GM12878 (cell line): ENCODE measurements at regions not wholly inside any gene's neighbourhood (a gene's known extent, or its start where the extent isn't known, plus 50 kb on each side); places are given as distances from the start of the nearest gene placed in this dataset.

ENCODE experiments used
- ATAC-seq: fragments of 200-7000 bp; cut with Tn5 transposase; 3 replicates; pipeline ENCODE4 v1.9.1; 2020; ENCODE audit warnings: mild to moderate bottlenecking, moderate library complexity
- BruUV-seq: library from RNA; stranded (reverse); fragments of 400-500 nt; replicated peaks from 2 replicates; lab custom pipeline; 2021; lab: Mats Ljungman, UMichigan
- CTCF ChIA-PET: fragments of 300-600 bp; sonication (Branson Sonifier 250); formaldehyde crosslinking; extraction: SDS; loops from one replicate; lab custom pipeline; 2021; ENCODE audit warnings: inconsistent platforms; lab: Yijun Ruan, JAX
- POLR2A ChIA-PET: fragments of 350-600 bp; formaldehyde crosslinking; extraction: SDS; loops from one replicate; lab custom pipeline; 2021; ENCODE audit warnings: inconsistent platforms; lab: Charles Lee
- RAD21 ChIA-PET: fragments of 300-600 bp; sonication (Branson Sonifier 250); formaldehyde crosslinking; loops from one replicate; lab custom pipeline; 2023; ENCODE audit warnings: antibody characterized with exemption; ENCODE audit not compliant: unreplicated experiment; lab: Charles Lee
- SMC1A ChIA-PET: fragments of 300-600 bp; sonication (Branson Sonifier 250); formaldehyde crosslinking; loops from one replicate; lab custom pipeline; 2023; ENCODE audit not compliant: unreplicated experiment, uncharacterized antibody; lab: Charles Lee
- DNase-seq: peaks from one replicate; pipeline ENCODE4 v3.0.0-alpha.2; 2011; ENCODE audit warnings: low read depth, low spot score
- FAIRE-seq: peaks from 3 replicates; lab custom pipeline; 2011; peaks lifted over from hg19 to GRCh38; lab: Jason Lieb, UNC
- H2AFZ ChIP-seq: 2 replicates; pipeline ENCODE4 v1.6.0; 2011; ENCODE audit warnings: low read depth, low read length, control low read depth; ENCODE audit not compliant: control insufficient read depth
- H3K27ac ChIP-seq: 2 replicates; pipeline ENCODE4 v1.5.1; 2011; ENCODE audit warnings: control low read depth; ENCODE audit not compliant: control insufficient read depth, insufficient read depth
- H3K27me3 ChIP-seq, 2 experiments: replicated peaks in 1 of 2; 2 replicates each; pipeline versions ENCODE4 v1.6.0 to v1.6.1; 2011; ENCODE audit warnings: low read length in 1 of 2; ENCODE audit not compliant: control insufficient read depth in 2 of 2, insufficient read depth in 2 of 2
- H3K36me3 ChIP-seq, 2 experiments: 2 replicates each; pipeline ENCODE4 v1.5.1; 2011; ENCODE audit warnings: low read length in 1 of 2; ENCODE audit not compliant: control insufficient read depth in 2 of 2, insufficient read depth in 2 of 2
- H3K4me1 ChIP-seq: 2 replicates; pipeline ENCODE4 v1.6.1; 2011; ENCODE audit warnings: mild to moderate bottlenecking, low read length, moderate library complexity, mixed read lengths; ENCODE audit not compliant: control insufficient read depth, insufficient read depth
- H3K4me2 ChIP-seq: 2 replicates; pipeline ENCODE4 v1.6.0; 2011; ENCODE audit warnings: control low read depth; ENCODE audit not compliant: control insufficient read depth, insufficient read depth
- H3K4me3 ChIP-seq: fragments of 200-600 bp; sonication (generic); 2 replicates; pipeline ENCODE4 v1.5.1; 2016
- H3K79me2 ChIP-seq: 2 replicates; pipeline ENCODE4 v1.6.0; 2011; ENCODE audit warnings: low read length; ENCODE audit not compliant: control insufficient read depth, insufficient read depth
- H3K9ac ChIP-seq: 2 replicates; pipeline ENCODE4 v1.8.0; 2011; ENCODE audit warnings: low read length, control low read depth, mixed read lengths; ENCODE audit not compliant: control insufficient read depth, insufficient read depth
- H3K9me3 ChIP-seq: replicated peaks from 3 replicates; pipeline ENCODE4 v1.5.1; 2011; ENCODE audit warnings: mild to moderate bottlenecking, low read length; ENCODE audit not compliant: control insufficient read depth, insufficient read depth
- H4K20me1 ChIP-seq: 2 replicates; pipeline ENCODE4 v1.6.0; 2011; ENCODE audit not compliant: control insufficient read depth, insufficient read depth
- ASH2L ChIP-seq: fragments of 300-600, 200-600 bp; sonication (generic); IDR thresholded peaks from 2 replicates; pipeline ENCODE4 v1.6.1; 2017; ENCODE audit warnings: low read depth, mild to moderate bottlenecking, borderline replicate concordance
- BHLHE40 ChIP-seq, 2 experiments: fragments of 450-650 bp in 1 of 2; IDR thresholded peaks; 2 replicates each; pipeline ENCODE4 v1.6.1; 2011 to 2017; ENCODE audit warnings: low read depth in 2 of 2, borderline replicate concordance in 1 of 2, improper control_type of control experiment in 1 of 2, low read length in 1 of 2, mild to moderate bottlenecking in 1 of 2
- BRCA1 ChIP-seq: IDR thresholded peaks from 2 replicates; pipeline ENCODE4 v1.6.1; 2011; ENCODE audit warnings: low read depth, low read length, improper control_type of control experiment
- CEBPB ChIP-seq, 2 experiments: fragments of 150-350 bp in 1 of 2; IDR thresholded peaks; 2 replicates each; pipeline ENCODE4 v1.6.1; 2012 to 2014; ENCODE audit warnings: low read depth in 2 of 2, low read length in 2 of 2, borderline replicate concordance in 1 of 2, inconsistent platforms in 1 of 2
- CHD4 ChIP-seq: fragments of 200-600 bp; sonication (generic); IDR thresholded peaks from 2 replicates; pipeline ENCODE4 v1.6.1; 2016; ENCODE audit warnings: mild to moderate bottlenecking
- EP300 ChIP-seq, 2 experiments: fragments of 150-350 bp in 1 of 2; IDR thresholded peaks; 2 replicates each; pipeline ENCODE4 v1.6.1; 2011 to 2012; ENCODE audit warnings: low read depth in 2 of 2, low read length in 2 of 2, borderline replicate concordance in 1 of 2, improper control_type of control experiment in 1 of 2, inconsistent platforms in 1 of 2; ENCODE audit not compliant: control insufficient read depth in 1 of 2
- HDAC2 ChIP-seq: fragments of 200-600 bp; sonication (generic); IDR thresholded peaks from 2 replicates; pipeline ENCODE4 v1.6.1; 2017
- IRF4 ChIP-seq: IDR thresholded peaks from 2 replicates; pipeline ENCODE4 v1.6.1; 2011; ENCODE audit warnings: low read depth, low read length
- RELB ChIP-seq: fragments of 450-650 bp; IDR thresholded peaks from 2 replicates; pipeline ENCODE4 v1.6.1; 2017; ENCODE audit warnings: low read depth, mild to moderate bottlenecking, moderate library complexity
- USF1 ChIP-seq: IDR thresholded peaks from 2 replicates; pipeline ENCODE4 v1.6.1; 2011; ENCODE audit warnings: borderline replicate concordance, low read depth, mild to moderate bottlenecking, moderate library complexity, mixed read lengths, low read length; ENCODE audit not compliant: insufficient read depth; ENCODE audit errors: extremely low read length
- YBX1 ChIP-seq: fragments of 450-650 bp; IDR thresholded peaks from 2 replicates; pipeline ENCODE4 v1.6.1; 2016; ENCODE audit warnings: antibody characterized with exemption
- ZNF274 ChIP-seq: IDR thresholded peaks from one replicate; pipeline ENCODE4 v1.8.0; 2011; ENCODE audit not compliant: insufficient read length, insufficient read depth
- WGBS: methylation state at CpG from one replicate; pipeline ENCODE4 v1.1.6; 2016; ENCODE audit warnings: low lambda C conversion rate; ENCODE audit not compliant: insufficient replicate concordance, insufficient coverage; ENCODE audit errors: missing lambda C conversion rate; 5-methylcytosine and 5-hydroxymethylcytosine counted together
- in situ Hi-C: fragments of 300-500 bp; cut with MboI; formaldehyde crosslinking; loops from 9 replicates; pipeline ENCODE4 v1.14.3; 2018; ENCODE audit warnings: mixed read lengths
- intact Hi-C: fragments of 100-400 bp; cut with micrococcal nuclease; formaldehyde crosslinking; loops from one replicate; pipeline ENCODE4 v1.14.2; 2022; ENCODE audit not compliant: unreplicated experiment

- ChIA-PET POLR2A (no interaction called here), RAD21 (no interaction called here), SMC1A (interaction anchor here (0.6 kb wide), 1 partner anchor 1699 kb away, joined by 3 read pairs; no protein-coding TSS in a partner anchor), CTCF (interaction anchor here (0.9 kb wide), 1 partner anchor 425 kb away, joined by 4 read pairs; no protein-coding TSS in a partner anchor)
- H4K20me1 ChIP-seq, result no peaks in the 10 kb centered on the region
- intact Hi-C loops (no loop called here), in situ Hi-C loops (no loop called here)
- no peaks in the 10 kb centered on the region for H3K36me3 ChIP-seq
- WGBS, result 38% methylated on average over 10 of the region's 10 CpGs
- no peak for FAIRE-seq
- H3K27ac ChIP-seq, result no peak overlapping the region
- no peak for DNase-seq
- H2AFZ ChIP-seq, result no peak overlapping the region
- H3K4me2 ChIP-seq, result no peak overlapping the region
- no peaks in the 10 kb centered on the region for H3K27me3 ChIP-seq
- no TSS peak for BruUV-seq
- no peaks in the 10 kb centered on the region for H3K4me1 ChIP-seq
- H3K9me3 ChIP-seq, result no peaks in the 10 kb centered on the region
- ATAC-seq, result no peak
- no peaks in the 10 kb centered on the region for H3K79me2 ChIP-seq
- TF ChIP-seq ASH2L, result no peak
- no peak for TF ChIP-seq USF1
- TF ChIP-seq YBX1, result no peak
- no peak overlapping the region for H3K9ac ChIP-seq
- H3K4me3 ChIP-seq, result no peak overlapping the region
Observed at GRCh38 chr3:159789742-159790635, 198.6 kb upstream of the IL12A start.

- ChIA-PET POLR2A (no interaction called here), RAD21 (no interaction called here), CTCF (no interaction called here), SMC1A (no interaction called here)
- intact Hi-C loops (no loop called here), in situ Hi-C loops (no loop called here)
- no peaks in the 10 kb centered on the region for H3K36me3 ChIP-seq
- peaks cover 0 to 1% of the 10 kb centered on the region in 2 experiments; a peak in 3 of 4 replicates for H3K27me3 ChIP-seq
- DNase-seq, result no peak
- no peaks in the 10 kb centered on the region for H3K79me2 ChIP-seq
- H3K9me3 ChIP-seq, result no peaks in the 10 kb centered on the region
- H2AFZ ChIP-seq, result no peak overlapping the region
- no peak overlapping the region for H3K9ac ChIP-seq
- H4K20me1 ChIP-seq, result no peaks in the 10 kb centered on the region
- FAIRE-seq, result no peak
- TF ChIP-seq EP300 (IDR thresholded peaks at IDR 0.05; ENCODE audit: borderline replicate concordance in 1 of 2, control insufficient read depth in 1 of 2, low read depth in 2 of 2, low read length in 2 of 2), result no peak
- no peak for TF ChIP-seq IRF4
- no peak for TF ChIP-seq CEBPB (IDR thresholded peaks at IDR 0.05; ENCODE audit: borderline replicate concordance in 1 of 2, low read depth in 2 of 2, low read length in 2 of 2)
- TF ChIP-seq BRCA1, result no peak
- TF ChIP-seq CHD4, result no peak
- no peak for TF ChIP-seq ZNF274
- TF ChIP-seq BHLHE40 (IDR thresholded peaks at IDR 0.05; ENCODE audit: borderline replicate concordance in 1 of 2, low read depth in 2 of 2, low read length in 1 of 2), result no peak
- TF ChIP-seq RELB, result no peak
- no peak for TF ChIP-seq HDAC2
- no peak overlapping the region for H3K4me2 ChIP-seq
- H3K4me3 ChIP-seq, result no peak overlapping the region
- WGBS, result 39% methylated on average over 4 of the region's 4 CpGs
- H3K4me1 ChIP-seq, result no peaks in the 10 kb centered on the region
- H3K27ac ChIP-seq, result no peak overlapping the region
- BruUV-seq, result no TSS peak
- no peak for ATAC-seq
Observed at GRCh38 chr3:159791336-159791735, 197.3 kb upstream of the IL12A start.
